Stimulated activated CD4-positive, alpha-beta T cell treated with anti-CD3 and anti-CD28 coated beads, Interleukin-1b, Interleukin-23, amount 100 ng/mL, for 4 hours (primary cell): ENCODE measurements at regions not wholly inside any gene's neighbourhood (a gene's known extent, or its start where the extent isn't known, plus 50 kb on each side); places are given as distances from the start of the nearest gene placed in this dataset.
"Not testable (repeated sequence)": the region's sequence is repeated elsewhere in the genome, so short reads cannot be mapped to it uniquely, and the experiment has no call there.

ENCODE experiments used
- DNase-seq, 2 donors: peaks; one replicate each; pipeline ENCODE4 v3.0.0-alpha.2; 2020; ENCODE audit warnings: low read depth in 2 of 2

- no peak for DNase-seq
Observed at GRCh38 chr3:16707260-16707659, 102.0 kb upstream of the DAZL start.

- DNase-seq: no peak
Observed at GRCh38 chr3:16708285-16708684, 103.1 kb upstream of the DAZL start.

GRCh38 chr3:16711691-16712090, 106.5 kb upstream of the DAZL start:
- not testable (repeated sequence) for DNase-seq

- no peak for DNase-seq
Observed at GRCh38 chr3:16715281-16715680, 110.1 kb upstream of the DAZL start.

- no peak for DNase-seq
Observed at GRCh38 chr3:16719426-16719825, 114.2 kb upstream of the DAZL start.

- no peak for DNase-seq
Observed at GRCh38 chr3:16720367-16720940, 115.2 kb upstream of the DAZL start.

GRCh38 chr3:16721494-16721893, 116.3 kb upstream of the DAZL start:
- DNase-seq: no peak

- DNase-seq: no peak
Observed at GRCh38 chr3:16723978-16724377, 118.8 kb upstream of the DAZL start.

- no peak for DNase-seq
Observed at GRCh38 chr3:16724487-16724886, 119.3 kb upstream of the DAZL start.

- DNase-seq: no peak
Observed at GRCh38 chr3:16725972-16726371, 120.7 kb upstream of the DAZL start.

- DNase-seq: no peak
Observed at GRCh38 chr3:16728770-16729745, 123.8 kb upstream of the DAZL start.

- no peak for DNase-seq
Observed at GRCh38 chr3:16738451-16738850, 133.2 kb upstream of the DAZL start.

GRCh38 chr3:16739541-16740105, 134.4 kb upstream of the DAZL start:
- DNase-seq: no peak

- no peak for DNase-seq
Observed at GRCh38 chr3:16740515-16740914, 135.3 kb upstream of the DAZL start.

- no peak for DNase-seq
Observed at GRCh38 chr3:16741103-16741758, 136.0 kb upstream of the DAZL start.

GRCh38 chr3:16741890-16742289, 136.7 kb upstream of the DAZL start:
- no peak for DNase-seq

- DNase-seq: no peak
Observed at GRCh38 chr3:16743276-16743675, 138.1 kb upstream of the DAZL start.

GRCh38 chr3:16759227-16759903, 125.4 kb upstream of the PLCL2 start:
- no peak for DNase-seq

- no peak for DNase-seq
Observed at GRCh38 chr3:16761571-16761970, 123.2 kb upstream of the PLCL2 start.

GRCh38 chr3:16765661-16766060, 119.1 kb upstream of the PLCL2 start:
- DNase-seq: no peak

- no peak for DNase-seq
Observed at GRCh38 chr3:16767006-16767405, 117.7 kb upstream of the PLCL2 start.

GRCh38 chr3:16768014-16768413, 116.7 kb upstream of the PLCL2 start:
- no peak for DNase-seq
